ENCODE measurements at regions not wholly inside any gene's neighbourhood (a gene's known extent, or its start where the extent isn't known, plus 50 kb on each side); places are given as distances from the start of the nearest gene placed in this dataset.

DNA sequence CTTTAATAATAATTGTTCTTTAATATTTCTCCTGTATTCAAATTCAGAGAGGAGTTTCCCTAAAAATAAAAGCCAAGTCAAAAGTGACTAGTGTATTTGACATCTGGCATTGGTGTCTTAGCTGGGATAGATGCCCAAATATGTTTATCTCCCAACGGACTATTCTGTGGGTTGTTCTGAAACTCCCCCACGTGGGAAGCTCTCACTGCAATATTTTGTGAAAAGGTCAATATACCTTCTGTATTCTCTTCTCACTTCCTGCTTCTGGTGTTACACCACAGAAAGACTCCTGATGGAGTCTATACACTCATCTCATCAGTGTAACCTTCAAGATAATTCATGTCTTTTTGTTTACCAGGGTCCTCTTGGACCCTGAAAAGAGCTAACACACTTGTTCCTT, 2052.8 kb upstream of the TENM3 start:
- TF ChIP-seq, protein P1, sequence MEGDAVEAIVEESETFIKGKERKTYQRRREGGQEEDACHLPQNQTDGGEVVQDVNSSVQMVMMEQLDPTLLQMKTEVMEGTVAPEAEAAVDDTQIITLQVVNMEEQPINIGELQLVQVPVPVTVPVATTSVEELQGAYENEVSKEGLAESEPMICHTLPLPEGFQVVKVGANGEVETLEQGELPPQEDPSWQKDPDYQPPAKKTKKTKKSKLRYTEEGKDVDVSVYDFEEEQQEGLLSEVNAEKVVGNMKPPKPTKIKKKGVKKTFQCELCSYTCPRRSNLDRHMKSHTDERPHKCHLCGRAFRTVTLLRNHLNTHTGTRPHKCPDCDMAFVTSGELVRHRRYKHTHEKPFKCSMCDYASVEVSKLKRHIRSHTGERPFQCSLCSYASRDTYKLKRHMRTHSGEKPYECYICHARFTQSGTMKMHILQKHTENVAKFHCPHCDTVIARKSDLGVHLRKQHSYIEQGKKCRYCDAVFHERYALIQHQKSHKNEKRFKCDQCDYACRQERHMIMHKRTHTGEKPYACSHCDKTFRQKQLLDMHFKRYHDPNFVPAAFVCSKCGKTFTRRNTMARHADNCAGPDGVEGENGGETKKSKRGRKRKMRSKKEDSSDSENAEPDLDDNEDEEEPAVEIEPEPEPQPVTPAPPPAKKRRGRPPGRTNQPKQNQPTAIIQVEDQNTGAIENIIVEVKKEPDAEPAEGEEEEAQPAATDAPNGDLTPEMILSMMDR (IDR thresholded peaks at IDR 0.05) = no peak
- no peak for TF ChIP-seq POLR2A (IDR thresholded peaks at IDR 0.05)

Data from heart left ventricle (tissue), 13 donors.